Esophagus squamous epithelium (tissue), 5 donors: ENCODE measurements at regions not wholly inside any gene's neighbourhood (a gene's known extent, or its start where the extent isn't known, plus 50 kb on each side); places are given as distances from the start of the nearest gene placed in this dataset.

ENCODE experiments used
- DNase-seq: peaks from one replicate; lab custom pipeline; 2025; lab: John Stamatoyannopoulos, UW
- H3K27ac ChIP-seq, 4 donors: fragments of 200-600 bp; sonication (generic); one replicate each; pipeline ENCODE4 v1.5.1; 2016 to 2019; ENCODE audit warnings: mild to moderate bottlenecking in 1 of 4
- H3K27me3 ChIP-seq, 4 donors: fragments of 200-600 bp; sonication (generic); 1 replicate in 3 of 4; 2 replicates in 1 of 4; pipeline versions ENCODE4 v1.5.1 to v1.6.0; 2017 to 2021; ENCODE audit warnings: antibody characterized with exemption in 1 of 4
- H3K36me3 ChIP-seq, 3 donors: fragments of 200-600 bp; sonication (generic); one replicate each; pipeline ENCODE4 v1.5.1; 2016 to 2019
- H3K4me1 ChIP-seq, 3 donors: fragments of 200-600 bp; sonication (generic); one replicate each; pipeline ENCODE4 v1.5.1; 2017 to 2019
- H3K4me3 ChIP-seq, 4 donors: fragments of 200-600 bp; sonication (generic); 1 replicate in 3 of 4; 2 replicates in 1 of 4; pipeline ENCODE4 v1.5.1; 2016 to 2019; ENCODE audit warnings: mild to moderate bottlenecking in 2 of 4, moderate library complexity in 1 of 4
- H3K9me3 ChIP-seq, 3 donors: fragments of 200-600 bp; sonication (generic); one replicate each; pipeline ENCODE4 v1.5.1; 2016 to 2019
- CTCF ChIP-seq, 6 experiments: fragments of 450-650 bp in 4 of 6; fragments of 200-600 bp in 2 of 6; sonication (generic) in 2 of 6; IDR thresholded peaks; one replicate each; pipeline ENCODE4 v1.5.1; 2016 to 2019; ENCODE audit warnings: antibody characterized with exemption in 6 of 6, mild to moderate bottlenecking in 4 of 6, moderate library complexity in 4 of 6
- POLR2A ChIP-seq, 4 donors: fragments of 450-650 bp; IDR thresholded peaks; one replicate each; pipeline ENCODE4 v1.6.1; 2017; ENCODE audit warnings: antibody characterized with exemption in 4 of 4, mild to moderate bottlenecking in 4 of 4, moderate library complexity in 3 of 4
- WGBS, 2 donors: methylation state at CpG; one replicate each; pipeline ENCODE4 v1.1.5; 2018; 5-methylcytosine and 5-hydroxymethylcytosine counted together
- intact Hi-C: fragments of 100-400 bp; cut with DNase I; formaldehyde crosslinking; loops from one replicate; pipeline ENCODE4 v1.15.0; 2022
- donor health status: DM: yes; HTN: yes; CAD: no.

GRCh38 chrX:34381241-34381640 lies 249.1 kb upstream of the FAM47A start:
- Histone ChIP-seq H3K9me3 (no peaks in the 10 kb centered on the region), H3K4me1 (no peaks in the 10 kb centered on the region), H3K27me3 (no peaks in the 10 kb centered on the region), H3K36me3 (no peaks in the 10 kb centered on the region), H3K4me3 (no peak overlapping the region), H3K27ac (no peak overlapping the region)
- WGBS, 2 donors: 62 to 73% methylated on average over 2 of the region's 2 CpGs
- intact Hi-C loops: no loop called here
- TF ChIP-seq POLR2A (IDR thresholded peaks at IDR 0.05) (no peak), CTCF (IDR thresholded peaks at IDR 0.05) (no peak)
- DNase-seq: no peak

GRCh38 chrX:34379891-34380290 lies 247.8 kb upstream of the FAM47A start:
- 33 to 48% methylated on average over 4 of the region's 4 CpGs for WGBS, 2 donors
- Histone ChIP-seq H3K27ac (no peak overlapping the region), H3K27me3 (no peaks in the 10 kb centered on the region), H3K9me3 (no peaks in the 10 kb centered on the region), H3K36me3 (no peaks in the 10 kb centered on the region), H3K4me3 (no peak overlapping the region), H3K4me1 (no peaks in the 10 kb centered on the region)
- intact Hi-C loops: no loop called here
- TF ChIP-seq CTCF (IDR thresholded peaks at IDR 0.05) (no peak), POLR2A (IDR thresholded peaks at IDR 0.05) (no peak)
- DNase-seq: no peak

- TF ChIP-seq POLR2A (IDR thresholded peaks at IDR 0.05): no peak
- no peak for TF ChIP-seq CTCF (IDR thresholded peaks at IDR 0.05)
- Histone ChIP-seq H3K36me3 (no peaks in the 10 kb centered on the region), H3K9me3 (no peaks in the 10 kb centered on the region), H3K27me3 (no peaks in the 10 kb centered on the region), H3K4me3 (no peak overlapping the region), H3K4me1 (no peaks in the 10 kb centered on the region), H3K27ac (no peak overlapping the region)
- intact Hi-C loops: no loop called here
- WGBS, 2 donors: 60 to 80% methylated on average over 1 of the region's 1 CpG
- no peak for DNase-seq
Observed at GRCh38 chrX:34377645-34378044, 245.5 kb upstream of the FAM47A start.

GRCh38 chrX:34371754-34372153 lies 239.6 kb upstream of the FAM47A start:
- intact Hi-C loops: no loop called here
- H3K27ac ChIP-seq: no peak overlapping the region
- DNase-seq: no peak
- no peaks in the 10 kb centered on the region for H3K36me3 ChIP-seq
- H3K27me3 ChIP-seq: no peaks in the 10 kb centered on the region
- WGBS, 2 donors: 34 to 44% methylated on average over 1 of the region's 1 CpG
- no peaks in the 10 kb centered on the region for H3K9me3 ChIP-seq
- TF ChIP-seq CTCF (IDR thresholded peaks at IDR 0.05): no peak
- no peak for TF ChIP-seq POLR2A (IDR thresholded peaks at IDR 0.05)
- no peaks in the 10 kb centered on the region for H3K4me1 ChIP-seq
- no peak overlapping the region for H3K4me3 ChIP-seq

- TF ChIP-seq POLR2A (IDR thresholded peaks at IDR 0.05): no peak
- TF ChIP-seq CTCF (IDR thresholded peaks at IDR 0.05): peak in 1 of 6 experiments; percentile 8
Observed at GRCh38 chrX:34365471-34365870, 233.4 kb upstream of the FAM47A start.

More at GRCh38 chrX:34365471-34365870, 233.4 kb upstream of the FAM47A start:
- Histone ChIP-seq H3K27me3 (no peaks in the 10 kb centered on the region), H3K4me1 (no peaks in the 10 kb centered on the region), H3K27ac (no peak overlapping the region), H3K4me3 (no peak overlapping the region), H3K9me3 (no peaks in the 10 kb centered on the region), H3K36me3 (no peaks in the 10 kb centered on the region)
- intact Hi-C loops: no loop called here
- no peak for DNase-seq
- 43 to 46% methylated on average over 4 of the region's 4 CpGs for WGBS, 2 donors
